ENCODE measurements at regions not wholly inside any gene's neighbourhood (a gene's known extent, or its start where the extent isn't known, plus 50 kb on each side); places are given as distances from the start of the nearest gene placed in this dataset.

DNA sequence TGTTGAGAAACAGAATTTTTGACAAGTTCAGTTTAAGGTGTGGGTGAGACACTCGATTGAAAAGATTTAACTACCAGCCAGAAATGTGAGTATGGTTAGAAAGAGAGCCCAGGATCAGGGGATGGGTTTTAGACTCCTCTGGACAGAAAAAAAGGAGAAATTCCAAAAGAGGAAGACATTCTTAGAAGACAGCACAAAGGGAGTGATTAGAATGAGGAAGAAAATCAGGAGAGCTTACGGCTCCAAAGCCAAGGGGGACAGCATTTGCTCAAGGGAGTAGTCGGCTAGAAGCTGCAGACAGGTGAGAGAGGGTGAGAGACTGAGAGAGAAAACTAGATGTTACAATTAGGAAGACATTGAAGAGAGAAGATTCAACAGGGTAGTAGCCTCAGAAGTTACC is 166.1 kb downstream of the ADAMTS15 start:
- DNase-seq: no peak

- no peak for DNase-seq
Observed at GRCh38 chr11:130615561-130615960, 167.1 kb downstream of the ADAMTS15 start.

DNA sequence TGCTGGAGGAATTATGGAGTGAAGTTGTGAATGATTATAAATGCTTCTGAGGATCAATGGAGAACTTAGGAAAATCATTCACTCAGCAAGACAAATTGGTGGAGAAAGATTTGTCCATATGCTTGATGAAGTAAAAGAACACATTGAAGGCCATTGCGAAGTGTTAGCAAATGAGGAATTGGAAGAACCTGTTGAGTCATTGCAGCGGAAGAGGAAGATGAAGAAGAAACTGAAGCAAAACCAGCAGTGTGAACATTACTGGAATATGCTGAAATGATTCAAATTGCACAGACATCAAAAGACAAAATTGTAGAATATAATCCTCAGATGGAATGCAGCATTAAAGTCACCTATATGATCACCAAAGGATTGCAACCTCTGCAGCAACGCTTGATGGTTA is 168.1 kb downstream of the ADAMTS15 start:
- DNase-seq: no peak

GRCh38 chr11:130617001-130617400 is 168.6 kb downstream of the ADAMTS15 start:
- no peak for DNase-seq

DNA sequence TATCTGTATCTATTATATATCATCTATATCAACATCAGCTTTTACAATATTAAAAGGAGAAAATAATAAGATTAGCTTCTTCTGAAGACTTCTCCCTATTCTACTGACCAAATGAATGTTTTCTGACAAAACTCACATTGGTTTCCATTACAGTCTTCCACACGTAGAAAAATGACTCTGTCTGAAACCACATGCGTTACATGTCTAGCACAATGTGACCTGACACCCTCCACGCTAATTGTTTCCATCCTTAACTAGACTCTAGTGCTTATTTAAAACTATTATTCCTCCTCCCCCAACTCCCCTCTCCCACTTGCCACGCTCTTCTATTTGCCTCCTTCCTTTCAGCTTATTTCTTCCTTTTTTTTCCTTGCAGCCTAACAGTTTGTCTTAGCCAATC is 172.1 kb downstream of the ADAMTS15 start:
- DNase-seq: no peak

- no peak for DNase-seq
Observed at GRCh38 chr11:130622141-130622542, 173.7 kb downstream of the ADAMTS15 start.

DNA sequence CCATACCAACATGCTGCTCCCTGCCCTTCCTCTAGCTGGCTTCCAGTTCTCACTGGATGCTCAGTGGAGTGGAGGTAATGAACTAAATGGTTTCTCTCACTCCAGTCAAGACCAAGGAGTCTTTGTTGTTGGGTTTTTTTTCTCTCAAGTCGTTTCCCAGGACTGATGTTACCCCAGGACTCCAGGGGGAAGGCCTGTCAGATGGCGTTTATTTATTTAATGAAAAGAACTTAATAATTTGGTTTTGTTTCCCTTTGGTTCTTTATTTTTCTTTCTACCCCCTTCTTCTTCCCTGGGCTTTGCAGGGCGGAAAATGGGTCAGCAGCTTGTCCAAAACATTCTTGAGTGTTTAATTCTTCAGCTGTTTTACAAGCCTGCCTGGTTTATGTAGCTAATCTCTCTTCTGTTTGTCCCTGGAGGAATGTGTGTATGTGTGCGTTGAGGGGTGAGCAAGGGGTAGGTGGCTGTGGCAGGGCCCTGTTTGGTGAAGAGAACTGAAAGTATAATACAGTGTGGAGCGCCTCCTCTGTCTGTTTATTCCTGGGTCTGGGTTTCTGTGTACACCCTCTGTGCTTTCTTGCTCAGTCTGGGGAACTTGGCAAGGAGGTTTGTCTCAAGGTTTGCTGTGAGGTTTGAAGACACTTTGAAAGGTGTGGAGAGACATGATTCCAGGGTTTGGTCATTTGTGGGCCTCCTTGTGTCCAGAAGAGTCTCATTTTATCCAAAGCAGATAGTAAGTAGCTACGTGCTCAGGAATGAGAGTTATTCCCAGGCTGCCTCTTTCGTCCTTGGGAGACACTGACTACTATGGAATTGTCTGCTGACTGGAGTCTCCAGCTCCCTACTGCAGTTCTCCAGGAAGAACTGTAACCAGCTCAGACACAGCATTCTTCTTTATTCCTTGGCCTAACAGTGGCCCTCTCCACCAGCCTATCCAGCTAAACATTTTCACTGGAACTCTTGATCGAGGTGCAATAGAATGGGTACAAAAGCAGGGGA is 175.5 kb downstream of the ADAMTS15 start:
- no peak for DNase-seq

- DNase-seq: peak; percentile 88
Observed at GRCh38 chr11:130624971-130625544, 176.6 kb downstream of the ADAMTS15 start.

GRCh38 chr11:130625578-130626306 is 177.3 kb downstream of the ADAMTS15 start:
- DNase-seq: peak; percentile 81

GRCh38 chr11:130629039-130629438 is 180.6 kb downstream of the ADAMTS15 start:
- DNase-seq: no peak

- no peak for DNase-seq
Observed at GRCh38 chr11:130631119-130631518, 182.7 kb downstream of the ADAMTS15 start.

DNA sequence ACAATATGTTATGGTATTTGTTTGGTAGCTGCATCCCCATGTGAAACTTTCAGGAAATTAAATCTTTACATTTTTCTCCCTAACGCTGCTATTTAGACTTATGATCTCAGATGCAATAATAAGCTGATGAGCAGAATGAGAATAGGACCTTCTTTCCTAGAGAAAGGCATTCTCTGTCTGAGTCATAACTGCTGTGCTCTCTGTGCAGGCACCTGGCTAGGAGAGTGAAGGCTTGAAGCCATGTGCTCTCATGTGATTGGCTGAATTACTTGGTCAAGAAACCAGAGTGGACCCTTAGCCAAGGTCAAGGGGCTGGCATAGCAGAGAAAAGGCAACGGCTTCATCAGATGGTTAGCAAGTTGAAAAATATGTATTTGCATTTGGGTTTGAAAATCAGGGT is 185.0 kb downstream of the ADAMTS15 start:
- DNase-seq: no peak

DNA sequence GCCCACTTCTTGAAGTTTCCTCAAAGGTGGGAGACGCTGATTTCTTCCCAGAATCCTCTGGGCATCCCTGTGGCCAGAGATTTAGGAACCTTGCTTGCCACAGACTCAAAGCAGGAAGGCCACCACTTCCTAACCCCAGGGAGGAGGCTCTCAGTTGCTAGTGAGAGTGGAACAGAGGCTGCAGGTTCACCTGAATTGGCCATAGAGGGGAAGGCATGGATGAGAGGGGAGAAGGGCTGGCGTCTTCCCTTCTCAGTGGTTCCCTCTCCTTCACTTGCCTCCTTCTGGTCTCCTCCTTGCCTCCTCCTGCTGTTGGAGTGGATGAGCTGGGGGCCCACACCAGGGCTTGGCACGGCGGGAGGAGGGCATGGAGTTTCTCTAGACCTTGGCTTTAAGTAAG is 185.7 kb downstream of the ADAMTS15 start:
- DNase-seq: no peak

GRCh38 chr11:130634961-130635473 is 186.6 kb downstream of the ADAMTS15 start:
- DNase-seq: peak; percentile 17

GRCh38 chr11:130635937-130636630 is 187.6 kb downstream of the ADAMTS15 start:
- DNase-seq: no peak

- DNase-seq: no peak
Observed at GRCh38 chr11:130636722-130637464, 188.4 kb downstream of the ADAMTS15 start.

- no peak for DNase-seq
Observed at GRCh38 chr11:130637566-130637965, 189.1 kb downstream of the ADAMTS15 start.

GRCh38 chr11:130638033-130638432 is 189.6 kb downstream of the ADAMTS15 start:
- DNase-seq: no peak

GRCh38 chr11:130638624-130639023 is 190.2 kb downstream of the ADAMTS15 start:
- DNase-seq: no peak

GRCh38 chr11:130639369-130639768 is 190.9 kb downstream of the ADAMTS15 start:
- no peak for DNase-seq

DNA sequence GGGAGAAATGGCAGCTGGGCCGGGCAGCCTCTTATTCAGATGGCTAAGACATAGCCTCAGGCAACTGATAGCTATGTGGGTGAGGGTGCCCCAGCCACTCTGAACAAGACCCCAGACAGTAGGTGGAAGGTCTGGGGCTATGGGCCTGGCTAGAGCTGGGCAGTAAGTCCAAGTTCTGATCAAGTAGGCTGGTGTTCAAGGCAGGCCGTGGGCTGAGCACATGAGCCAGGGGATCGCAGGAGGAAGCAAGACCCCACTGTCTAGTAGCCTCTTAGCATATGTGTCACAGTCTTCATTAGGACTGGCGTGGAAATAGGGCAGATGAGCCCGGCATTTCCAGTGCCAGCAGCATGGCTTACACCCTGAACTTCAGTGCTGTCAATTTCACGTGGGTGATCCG is 192.1 kb downstream of the ADAMTS15 start:
- no peak for DNase-seq
